ENCODE measurements at regions not wholly inside any gene's neighbourhood (a gene's known extent, or its start where the extent isn't known, plus 50 kb on each side); places are given as distances from the start of the nearest gene placed in this dataset.

- TF ChIP-seq PBX3 (CRISPR knock-in tag; IDR thresholded peaks at IDR 0.05) = no peak
- TF ChIP-seq ZNF394 (tag by site-specific recombination; IDR thresholded peaks at IDR 0.05; ENCODE audit: borderline replicate concordance) = no peak
- no peak for TF ChIP-seq GLIS2 (tag by site-specific recombination; IDR thresholded peaks at IDR 0.05)
- no peak for TF ChIP-seq YY1 (tag by site-specific recombination; IDR thresholded peaks at IDR 0.05)
- TF ChIP-seq ZSCAN5A (tag by site-specific recombination; IDR thresholded peaks at IDR 0.05) = no peak
- no peak for TF ChIP-seq ZNF114 (tag by site-specific recombination; IDR thresholded peaks at IDR 0.05)
These were observed 288.5 kb downstream of the C16orf95 start (continued) for GRCh38 chr16:87028481-87029320.

- CTCF ChIA-PET = interaction anchor here (0.7 kb wide), 1 partner anchor 930 kb away, joined by 3 read pairs; no protein-coding TSS in a partner anchor
- POLR2A ChIA-PET = no interaction called here
- no peak overlapping the region for H3K4me3 ChIP-seq (ENCODE audit: low read depth, low read length)
These were observed 284.6 kb downstream of the C16orf95 start for GRCh38 chr16:87032554-87032953.

More at GRCh38 chr16:87032554-87032953, 284.6 kb downstream of the C16orf95 start:
- no peak for TF ChIP-seq BCL6B (tag by site-specific recombination; IDR thresholded peaks at IDR 0.05)
- no peak for TF ChIP-seq ZNF600 (tag by site-specific recombination; IDR thresholded peaks at IDR 0.05)
- TF ChIP-seq ZNF692 (tag by site-specific recombination; IDR thresholded peaks at IDR 0.05) = no peak
- no peak for TF ChIP-seq ZNF426 (tag by site-specific recombination; IDR thresholded peaks at IDR 0.05)
- TF ChIP-seq REPIN1 (tag by site-specific recombination; IDR thresholded peaks at IDR 0.05; ENCODE audit: low read depth) = no peak
- no peak for TF ChIP-seq ZIC2 (tag by site-specific recombination; IDR thresholded peaks at IDR 0.05)
- no peak for TF ChIP-seq ZNF629 (tag by site-specific recombination; IDR thresholded peaks at IDR 0.05)
- TF ChIP-seq ZNF677 (tag by site-specific recombination; IDR thresholded peaks at IDR 0.05) = no peak
- TF ChIP-seq ZNF843 (tag by site-specific recombination; IDR thresholded peaks at IDR 0.05) = no peak
- no peak for TF ChIP-seq ZBTB44 (tag by site-specific recombination; IDR thresholded peaks at IDR 0.05)
- TF ChIP-seq ZSCAN23 (tag by site-specific recombination; IDR thresholded peaks at IDR 0.05) = no peak
- TF ChIP-seq KLF1 (tag by site-specific recombination; IDR thresholded peaks at IDR 0.05) = no peak
- TF ChIP-seq ZBTB21 (tag by site-specific recombination; IDR thresholded peaks at IDR 0.05) = no peak
- TF ChIP-seq KLF16 (tag by site-specific recombination; IDR thresholded peaks at IDR 0.05) = no peak
- TF ChIP-seq PRDM4 (tag by site-specific recombination; IDR thresholded peaks at IDR 0.05) = no peak
- TF ChIP-seq ZNF791 (tag by site-specific recombination; IDR thresholded peaks at IDR 0.05) = no peak
- TF ChIP-seq ZNF580 (tag by site-specific recombination; IDR thresholded peaks at IDR 0.05) = no peak
- TF ChIP-seq ZNF324 (tag by site-specific recombination; IDR thresholded peaks at IDR 0.05) = no peak
- no peak for TF ChIP-seq ZNF664 (tag by site-specific recombination; IDR thresholded peaks at IDR 0.05)
- no peak for TF ChIP-seq HOXC10 (CRISPR knock-in tag; IDR thresholded peaks at IDR 0.05)
- Histone ChIP-seq H3K36me3 (ENCODE audit: control insufficient read depth in 2 of 2, insufficient read depth in 1 of 2, low read length in 2 of 2) (no peaks in the 10 kb centered on the region), H3K4me1 (ENCODE audit: control insufficient read depth, insufficient read depth, low read length) (no peaks in the 10 kb centered on the region), H3K9me3 (ENCODE audit: control insufficient read depth, insufficient read depth, low read depth, low read length) (no peaks in the 10 kb centered on the region), H3K27ac (ENCODE audit: extremely low read depth, low read depth, low read length) (no peak overlapping the region)
